Kidney (tissue), 13 donors: ENCODE measurements at regions not wholly inside any gene's neighbourhood (a gene's known extent, or its start where the extent isn't known, plus 50 kb on each side); places are given as distances from the start of the nearest gene placed in this dataset.

Experiments used
- DNase-seq, 5 donors: peaks; one replicate each; pipeline ENCODE4 v3.0.0-alpha.2; 2013 to 2020
- FAIRE-seq: peaks from 2 replicates; lab custom pipeline; 2012; peaks lifted over from hg19 to GRCh38; lab: Jason Lieb, UNC
- H3K27ac ChIP-seq, 2 donors: one replicate each; pipeline ENCODE4 v1.7.0; 2013; ENCODE audit warnings: low read depth in 2 of 2, low read length in 2 of 2, inconsistent platforms in 1 of 2
- H3K27me3 ChIP-seq: one replicate; pipeline ENCODE4 v1.7.1; 2013; ENCODE audit warnings: low read length, inconsistent platforms; ENCODE audit not compliant: control insufficient read depth, insufficient read depth
- H3K36me3 ChIP-seq, 3 donors: one replicate each; pipeline versions ENCODE4 v1.7.0 to v1.7.1; 2013; ENCODE audit warnings: low read length in 3 of 3, control low read depth in 1 of 3, inconsistent platforms in 1 of 3; ENCODE audit not compliant: insufficient read depth in 3 of 3, control insufficient read depth in 2 of 3
- H3K4me1 ChIP-seq, 3 donors: one replicate each; pipeline versions ENCODE4 v1.7.0 to v1.7.1; 2013; ENCODE audit warnings: low read length in 3 of 3, inconsistent platforms in 1 of 3, low read depth in 1 of 3; ENCODE audit not compliant: control insufficient read depth in 2 of 3, insufficient read depth in 2 of 3
- H3K4me3 ChIP-seq, 3 donors: one replicate each; pipeline versions ENCODE4 v1.7.0 to v1.8.1; 2013; ENCODE audit warnings: low read length in 3 of 3, control low read depth in 1 of 3, inconsistent platforms in 1 of 3
- H3K9ac ChIP-seq, 3 donors: one replicate each; pipeline versions ENCODE4 v1.7.0 to v1.7.1; 2013; ENCODE audit warnings: low read length in 3 of 3, control low read depth in 1 of 3, inconsistent platforms in 1 of 3
- H3K9me3 ChIP-seq, 3 donors: one replicate each; pipeline versions ENCODE4 v1.7.0 to v1.7.1; 2013; ENCODE audit warnings: low read length in 3 of 3, control low read depth in 1 of 3, inconsistent platforms in 1 of 3; ENCODE audit not compliant: control insufficient read depth in 2 of 3, insufficient read depth in 1 of 3
- CTCF ChIP-seq: IDR thresholded peaks from 3 replicates; pipeline ENCODE4 v1.5.1; 2012; ENCODE audit warnings: mild to moderate bottlenecking, moderate library complexity, borderline replicate concordance; ENCODE audit not compliant: insufficient read depth; ENCODE audit errors: extremely low read depth
- intact Hi-C: fragments of 100-400 bp; cut with DNase I; formaldehyde crosslinking; loops from one replicate; pipeline ENCODE4 v1.11.1; 2022
- donor health status: control.
- donor health status: control.
- donor health status: control.
- donor health status: control.
- donor health status: control.
- donor health status: DM: yes; HTN: yes; CAD: no.
- donor health status: Normal renal cell carcinoma (clear cell type).

- H3K36me3 ChIP-seq = no peaks in the 10 kb centered on the region
- DNase-seq (peak in 2 of 5 donors; percentile 58 to 77), FAIRE-seq (no peak)
- peak overlapping the region; percentile 78 to 97 for H3K27ac ChIP-seq
- peak overlapping the region; percentile 5 to 77 (median 11) for H3K9ac ChIP-seq
- no peaks in the 10 kb centered on the region for H3K9me3 ChIP-seq
- no peak for TF ChIP-seq CTCF
- H3K4me3 ChIP-seq = peak overlapping the region; percentile 56 to 79 (median 57)
- intact Hi-C loops = no loop called here
- H3K27me3 ChIP-seq = no peaks in the 10 kb centered on the region
- H3K4me1 ChIP-seq = peaks cover 0 to 10% (median 3%) of the 10 kb centered on the region in 3 donors
These were observed 53.7 kb downstream of the CCDC54 start for GRCh38 chr3:107430996-107431245.

GRCh38 chr3:107431246-107432012, 54.2 kb downstream of the CCDC54 start:
- FAIRE-seq (no peak), DNase-seq (peak; percentile 79 to 92 (median 81))
- peak overlapping the region; percentile 57 to 94 (median 90) for H3K4me3 ChIP-seq
- H3K9ac ChIP-seq = peak overlapping the region; percentile 79 to 95 (median 91)
- TF ChIP-seq CTCF = no peak
- peaks cover 0 to 10% (median 3%) of the 10 kb centered on the region in 3 donors for H3K4me1 ChIP-seq
- intact Hi-C loops = no loop called here
- no peaks in the 10 kb centered on the region for H3K9me3 ChIP-seq
- peak overlapping the region; percentile 90 to 97 for H3K27ac ChIP-seq
- H3K36me3 ChIP-seq = no peaks in the 10 kb centered on the region
- H3K27me3 ChIP-seq = no peaks in the 10 kb centered on the region

GRCh38 chr3:107432013-107432515, 54.8 kb downstream of the CCDC54 start:
- H3K27ac ChIP-seq = peak overlapping the region; percentile 90 to 97
- intact Hi-C loops = no loop called here

More at GRCh38 chr3:107432013-107432515, 54.8 kb downstream of the CCDC54 start:
- no peak for FAIRE-seq
- H3K27me3 ChIP-seq = no peaks in the 10 kb centered on the region
- H3K4me3 ChIP-seq = peak overlapping the region; percentile 49 to 94 (median 90)
- TF ChIP-seq CTCF = no peak
- H3K9me3 ChIP-seq = no peaks in the 10 kb centered on the region
- H3K4me1 ChIP-seq = peaks cover 0 to 10% (median 3%) of the 10 kb centered on the region in 3 donors
- peak overlapping the region; percentile 79 to 95 (median 91) for H3K9ac ChIP-seq
- H3K36me3 ChIP-seq = no peaks in the 10 kb centered on the region
- DNase-seq = peak in 4 of 5 donors; percentile 34 to 71 (median 62)
